Epidermal melanocyte (primary cell): ENCODE measurements at regions not wholly inside any gene's neighbourhood (a gene's known extent, or its start where the extent isn't known, plus 50 kb on each side); places are given as distances from the start of the nearest gene placed in this dataset.

Experiments
- DNase-seq: peaks from one replicate; pipeline ENCODE4 v3.0.0; 2011; ENCODE audit warnings: low spot score; ENCODE audit not compliant: insufficient read length

DNA sequence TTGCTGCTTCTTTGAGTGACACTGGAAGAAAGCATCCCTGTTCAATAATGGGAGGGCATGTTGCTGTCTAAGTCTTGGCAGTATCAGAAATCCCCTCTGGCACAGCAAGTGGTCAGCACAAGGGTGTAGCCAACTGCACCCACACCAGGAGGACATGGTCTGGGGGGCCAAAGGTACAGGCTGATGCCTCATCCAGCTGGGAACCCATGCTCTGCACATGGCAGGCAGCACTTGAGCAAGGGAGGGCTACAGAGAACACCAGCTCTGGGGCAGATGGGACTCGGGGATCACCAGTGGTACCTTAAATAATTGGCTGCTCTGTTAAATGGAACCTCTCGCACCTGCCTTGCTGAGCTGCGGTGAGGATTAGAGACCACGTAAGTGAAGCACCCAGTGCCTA is 265.2 kb downstream of the SYK start:
- no peak for DNase-seq

DNA sequence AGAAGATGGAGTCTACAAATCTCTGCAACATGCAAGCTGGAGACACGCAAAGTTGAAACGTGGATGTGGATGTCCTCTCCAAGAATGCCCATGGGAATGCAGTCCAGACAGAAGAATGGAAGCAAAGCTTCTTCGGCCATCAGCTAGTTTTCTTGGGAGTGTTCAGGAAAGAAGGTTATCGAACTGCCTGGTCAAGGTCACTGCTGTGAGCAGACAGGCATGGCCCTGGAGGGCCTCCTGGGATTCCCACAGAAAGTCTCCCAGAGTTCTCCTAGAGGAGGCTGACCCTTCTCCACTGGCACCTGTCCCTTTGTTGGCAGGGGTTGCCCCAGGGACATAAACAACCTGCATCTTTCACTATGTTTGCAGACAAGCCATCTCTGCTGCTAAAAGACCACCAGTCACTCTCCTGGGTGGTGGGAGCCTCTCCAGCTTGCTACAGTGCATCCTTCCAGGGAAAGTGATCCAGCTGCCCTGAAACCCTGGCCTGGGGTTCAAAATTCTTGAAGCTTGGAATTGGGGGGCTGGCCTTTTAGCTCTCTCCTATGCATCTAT is 265.8 kb downstream of the SYK start:
- DNase-seq = no peak

DNA sequence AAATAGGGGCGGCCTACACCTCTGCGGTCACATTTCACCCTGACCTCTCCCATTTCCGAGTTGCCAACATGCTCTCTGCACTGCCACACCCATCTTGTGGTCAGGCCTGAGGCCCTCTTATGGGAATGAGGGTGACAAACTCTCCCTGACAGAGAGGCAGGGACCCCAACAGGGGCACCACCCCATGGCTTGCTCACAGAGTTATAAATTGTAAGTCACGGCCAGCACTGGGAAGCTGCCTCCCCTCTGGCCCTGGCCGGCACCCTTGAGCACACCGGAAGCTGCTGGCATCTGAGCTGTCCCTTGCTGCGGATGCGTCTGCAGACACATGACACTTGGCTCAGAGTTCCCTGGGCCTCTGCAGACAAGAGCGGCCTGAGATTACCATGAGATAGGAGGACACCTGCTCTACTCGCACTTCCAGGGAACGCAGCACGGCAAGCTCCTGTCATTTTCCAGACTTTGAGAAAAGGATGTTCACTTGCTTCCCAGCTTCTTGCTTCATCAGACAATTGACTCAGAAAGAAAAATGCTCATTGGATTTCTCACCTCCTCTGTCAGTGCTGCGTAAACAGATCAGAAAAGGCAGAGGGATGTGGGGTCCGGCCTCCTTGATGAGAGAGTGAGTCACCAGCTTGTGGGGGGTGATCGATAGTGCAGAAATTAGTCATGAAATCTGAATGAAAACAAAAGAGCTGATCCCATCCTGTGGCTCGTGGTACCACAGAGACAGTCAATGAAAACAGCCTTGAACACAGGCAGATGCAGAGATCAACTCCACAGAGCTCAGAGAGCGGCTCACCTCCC is 269.8 kb downstream of the SYK start:
- no peak for DNase-seq

DNA sequence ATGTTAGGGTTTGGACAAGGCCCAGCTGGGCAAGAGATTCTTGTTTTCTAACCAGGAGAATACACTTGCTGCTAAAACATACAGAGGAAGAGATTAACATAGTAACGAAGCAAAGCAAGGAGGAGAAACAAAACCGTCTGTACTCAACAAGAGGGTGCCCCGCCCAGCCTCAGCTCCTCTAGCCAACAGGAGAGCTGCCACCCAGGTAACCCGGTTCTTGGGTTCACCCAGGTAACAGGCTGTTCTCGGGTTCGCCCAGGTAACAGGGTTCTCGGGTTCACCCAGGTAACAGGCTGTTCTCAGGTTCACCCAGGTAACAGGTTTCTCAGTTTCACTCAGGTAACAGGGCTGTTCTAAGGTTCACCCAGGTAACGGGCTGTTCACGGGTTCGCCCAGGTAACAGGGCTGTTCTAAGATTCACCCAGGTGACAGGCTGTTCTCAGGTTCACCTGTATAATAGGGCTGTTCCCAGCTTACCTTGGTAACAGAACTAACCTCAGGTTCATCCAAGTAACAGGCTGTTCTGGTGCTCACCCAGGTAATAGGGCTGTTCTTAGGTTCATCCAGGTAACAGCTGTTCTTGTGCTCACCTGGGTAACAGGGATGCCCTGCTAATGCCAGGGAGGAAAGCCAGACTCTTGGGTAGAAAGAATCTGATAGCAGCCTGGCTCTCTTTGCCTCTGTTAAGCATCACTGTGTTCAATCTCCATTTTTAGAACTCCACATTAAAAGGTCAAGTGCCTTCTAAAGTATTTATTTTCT is 271.6 kb downstream of the SYK start:
- no peak for DNase-seq

DNA sequence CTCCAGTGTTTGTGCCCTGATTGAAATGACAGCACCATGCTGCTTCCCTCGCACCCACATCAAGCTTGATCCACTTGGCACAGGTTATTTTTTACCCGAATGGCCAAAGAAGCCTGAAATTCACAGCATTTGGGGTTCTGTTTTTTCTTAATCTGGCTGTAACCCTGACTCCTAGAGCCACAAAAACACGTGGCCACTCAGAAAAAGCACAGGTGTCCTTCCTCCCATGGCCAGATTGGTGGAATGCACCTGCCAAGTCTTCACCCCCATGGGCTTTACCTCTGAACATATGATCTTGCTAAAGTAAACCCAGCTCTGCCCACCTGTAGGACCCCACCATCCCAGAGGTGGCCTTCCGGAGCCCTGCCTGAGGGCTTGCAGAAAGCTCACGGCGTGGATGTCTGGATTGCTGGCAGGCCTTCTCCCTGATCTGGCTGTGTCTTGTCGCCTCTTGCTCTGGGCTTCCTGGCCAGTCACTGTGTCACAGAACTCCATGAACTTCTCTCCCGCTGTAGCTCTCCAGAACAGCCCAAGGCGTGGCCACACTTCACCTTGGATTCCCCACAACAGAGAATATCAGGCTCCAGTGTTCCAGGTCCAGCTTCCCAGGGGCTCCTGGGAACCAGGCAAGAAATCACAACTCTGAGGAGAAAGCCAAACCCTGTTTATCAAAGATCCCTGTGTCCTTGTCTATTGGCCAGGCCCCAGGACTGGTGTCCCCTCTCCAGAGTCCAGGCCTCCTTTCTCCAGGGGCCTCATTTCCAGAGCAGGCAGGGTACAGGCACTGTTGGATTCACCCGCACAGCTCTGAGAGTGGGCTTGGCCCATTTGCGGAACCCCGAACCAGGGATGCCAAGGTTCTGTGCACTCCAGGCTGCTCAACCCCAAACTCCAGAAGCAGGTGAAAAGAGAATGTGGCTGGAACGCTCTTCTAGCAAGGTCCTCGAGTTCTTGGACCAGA is 272.5 kb downstream of the SYK start:
- no peak for DNase-seq

DNA sequence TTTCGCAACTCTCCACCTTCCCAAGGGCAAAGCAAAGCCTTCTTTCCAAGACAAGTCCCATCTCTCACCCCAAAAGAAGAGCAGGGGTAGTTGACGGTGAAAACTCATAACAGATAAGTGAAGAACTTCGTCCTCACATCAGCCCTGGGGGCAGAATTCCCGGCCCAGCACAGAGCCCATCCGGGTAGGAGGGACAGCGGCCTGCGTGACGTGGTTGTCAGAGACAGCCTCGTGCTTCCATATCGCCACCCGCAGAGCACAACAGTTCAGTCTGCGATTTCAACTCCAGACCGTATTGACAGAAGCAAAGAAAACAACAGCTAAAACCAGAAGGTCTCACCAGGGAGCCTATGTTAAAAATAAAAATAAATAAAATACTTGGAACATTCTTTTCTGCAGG is 273.2 kb downstream of the SYK start:
- DNase-seq = no peak

DNA sequence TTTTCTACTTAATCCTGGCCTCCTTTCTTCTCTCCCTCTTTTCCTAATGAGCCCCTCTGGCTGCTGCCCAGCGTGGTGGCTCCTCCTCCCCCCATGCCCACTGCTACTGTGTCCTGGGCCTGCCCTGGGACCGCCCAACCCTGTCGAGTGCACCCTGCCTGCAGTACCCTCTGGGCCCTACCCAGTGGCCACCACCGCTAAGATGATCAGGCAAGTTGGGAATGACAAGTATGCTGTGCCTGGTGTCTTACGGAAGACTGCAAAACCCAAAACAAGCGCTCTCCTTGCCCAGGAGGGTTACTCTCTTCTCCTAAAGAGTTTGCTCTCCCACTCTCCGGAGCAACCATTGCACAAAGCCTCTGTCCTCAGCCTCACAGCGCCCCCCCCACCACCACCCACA is 273.7 kb downstream of the SYK start:
- no peak for DNase-seq

DNA sequence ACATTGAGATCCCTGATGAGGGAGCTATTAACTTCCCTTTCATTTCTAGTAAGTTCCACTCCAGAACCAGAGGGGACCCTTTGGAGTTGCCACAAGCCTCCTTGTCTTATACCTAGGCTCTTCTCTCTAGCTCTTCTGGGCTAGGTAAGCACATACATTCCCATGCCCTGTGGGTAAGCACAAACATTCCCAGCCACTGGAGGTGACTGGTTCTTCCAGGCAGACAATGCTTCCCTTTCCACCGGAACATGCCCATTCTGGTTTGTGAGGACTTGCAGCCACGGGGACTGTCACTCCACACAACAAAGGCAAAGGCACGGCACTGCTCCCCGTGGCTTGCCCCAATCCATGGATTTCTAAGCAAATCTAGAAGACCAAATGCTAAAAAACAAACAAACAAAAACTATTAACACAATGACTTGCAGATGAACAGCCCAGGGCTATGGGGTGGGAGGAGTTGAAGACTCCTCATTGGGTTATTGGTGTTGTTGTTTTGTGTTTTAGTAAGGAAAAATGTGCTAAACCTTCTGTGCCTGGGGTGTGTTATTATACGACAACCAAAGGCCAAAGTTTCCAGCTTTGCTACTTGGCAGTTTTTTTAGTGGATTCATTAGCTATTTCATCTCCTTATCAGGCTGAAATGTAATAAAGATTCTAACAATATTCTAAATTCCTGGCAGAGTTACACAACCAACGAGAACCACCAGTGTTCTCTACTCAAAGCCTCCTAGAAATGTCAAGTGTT is 276.2 kb downstream of the SYK start:
- peak; percentile 37 for DNase-seq

DNA sequence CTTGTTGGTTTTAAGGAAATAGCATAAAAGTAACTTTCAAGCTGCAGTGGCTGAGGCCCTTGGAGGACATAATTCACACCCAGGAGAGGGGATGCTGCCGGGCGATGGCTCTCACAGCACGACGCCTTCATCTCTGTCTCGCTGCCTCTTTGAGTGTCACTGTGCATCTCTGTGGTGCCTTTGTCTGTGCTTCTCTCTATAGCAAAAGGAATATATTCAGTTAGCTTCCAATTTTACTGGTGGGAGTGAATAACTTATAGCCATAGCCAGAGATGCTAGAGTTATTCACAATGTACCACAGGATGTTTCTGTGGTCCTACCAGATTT is 276.7 kb downstream of the SYK start:
- DNase-seq = no peak

DNA sequence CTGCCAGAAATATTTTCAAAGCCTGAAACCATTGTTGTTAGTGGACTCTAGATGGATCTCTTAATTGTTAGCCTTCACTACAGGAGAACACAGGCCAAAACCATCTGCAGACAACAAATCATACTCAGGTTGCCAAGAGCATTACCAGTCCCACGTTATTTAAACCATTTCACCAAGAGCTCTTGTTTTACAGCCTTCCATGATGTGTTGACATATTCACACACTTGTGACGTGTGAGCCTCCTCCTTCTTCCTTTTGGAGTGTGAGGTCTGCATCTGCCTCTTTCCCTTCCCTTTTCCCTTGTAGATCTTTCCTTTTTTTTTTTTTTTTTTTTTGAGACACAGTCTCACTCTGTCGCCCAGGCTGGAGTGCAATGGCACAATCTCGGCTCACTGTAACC is 279.0 kb downstream of the AUH start:
- no peak for DNase-seq

DNA sequence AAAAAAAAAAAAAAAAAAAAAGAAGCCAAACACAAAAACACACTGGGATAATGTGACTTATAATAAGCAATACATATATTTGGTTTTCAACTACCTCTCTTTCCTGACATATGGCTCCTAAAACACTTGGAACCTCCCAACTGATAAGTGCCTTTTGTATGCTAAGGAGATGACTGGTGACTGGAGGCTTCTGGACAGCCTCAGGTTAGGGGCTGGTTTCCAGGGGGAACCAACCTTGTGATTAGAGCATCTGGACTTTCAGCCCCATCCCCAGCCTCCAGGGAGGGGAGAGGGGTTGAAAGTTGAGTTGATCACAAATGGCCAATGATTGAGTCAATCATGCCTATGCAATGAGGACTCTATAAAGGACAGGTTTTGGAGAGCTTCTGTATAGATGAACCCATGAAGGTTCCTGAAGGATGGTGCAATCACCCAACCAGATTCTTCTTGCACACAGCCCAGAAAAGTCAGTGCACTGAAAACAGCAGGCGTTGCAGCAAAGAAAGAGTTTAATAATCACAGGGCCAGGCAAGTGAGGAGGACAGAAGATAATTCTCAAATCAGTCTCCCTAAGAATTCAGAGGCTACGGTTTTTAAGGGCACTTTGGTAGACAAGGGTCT is 276.7 kb downstream of the AUH start:
- no peak for DNase-seq

DNA sequence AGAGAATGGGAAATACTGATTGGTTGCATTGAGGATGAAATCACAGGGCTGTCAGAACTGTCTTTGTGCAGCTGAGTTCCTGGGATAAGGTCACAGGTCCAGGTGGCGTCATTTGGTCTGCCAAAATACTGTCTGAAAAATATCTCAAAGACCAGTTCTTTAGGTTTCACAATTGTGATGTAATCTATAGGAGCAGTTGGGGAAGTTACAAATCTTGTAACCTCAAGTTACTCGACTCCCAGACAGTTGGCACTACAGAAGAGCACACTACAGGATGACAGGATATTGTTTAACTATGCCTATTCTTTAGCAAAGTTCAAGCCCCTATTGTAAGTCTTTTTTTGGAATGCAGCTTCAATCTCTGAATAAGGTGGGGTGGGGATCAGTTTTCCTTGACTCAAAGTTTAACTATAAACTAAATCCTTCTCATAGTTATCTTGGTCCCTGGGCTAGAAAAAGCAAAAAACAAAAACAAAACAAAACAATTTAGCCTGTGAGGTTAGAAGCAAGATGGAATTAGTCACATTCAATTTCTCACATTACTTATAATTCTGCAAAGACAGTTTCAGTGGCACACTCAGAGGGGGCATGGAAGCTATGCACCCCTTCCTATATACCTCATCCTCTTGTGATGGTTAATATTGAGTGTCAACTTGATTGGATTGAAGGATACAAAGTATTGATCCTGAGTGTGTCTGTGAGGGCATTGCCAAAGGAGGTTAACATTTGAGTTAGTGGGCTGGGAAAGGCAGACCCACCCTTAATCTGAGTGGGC is 276.0 kb downstream of the AUH start:
- DNase-seq = no peak

DNA sequence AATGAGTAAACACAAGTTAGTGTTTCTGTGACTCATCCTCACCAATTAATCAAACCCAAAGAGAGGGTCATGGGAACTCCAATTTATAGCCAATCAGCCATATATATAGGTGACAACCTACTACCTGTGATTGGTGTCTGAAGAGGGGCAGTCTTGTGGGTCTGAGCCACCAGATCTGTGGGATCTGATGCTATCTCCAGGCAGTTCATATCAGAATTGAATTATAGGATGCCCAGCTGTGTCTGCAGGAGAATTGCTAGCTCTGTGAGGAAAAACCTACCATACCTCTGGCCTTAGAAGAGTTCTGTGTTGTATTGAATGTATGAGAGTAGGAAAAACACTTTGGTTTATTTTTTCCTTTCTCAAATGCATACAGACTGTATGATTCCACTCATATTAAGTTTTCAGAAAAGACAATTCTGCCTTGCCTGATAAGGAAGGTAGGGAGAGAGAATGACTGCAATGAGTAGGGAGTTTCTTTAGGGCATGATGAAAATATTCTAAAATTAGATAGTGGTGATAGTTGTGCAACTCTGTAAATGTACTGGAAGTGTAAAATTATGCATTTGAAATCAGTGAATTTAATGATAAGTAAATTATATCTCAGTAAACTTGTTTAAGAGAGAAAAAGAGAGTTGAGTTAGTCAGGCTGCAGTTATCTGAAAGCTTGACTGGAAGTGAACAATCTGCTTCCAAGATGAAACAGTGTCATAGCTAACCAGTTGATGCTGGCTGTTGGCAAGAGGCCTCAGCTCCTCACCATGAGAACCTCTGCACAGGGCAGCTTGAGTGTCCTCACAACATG is 274.9 kb downstream of the AUH start:
- no peak for DNase-seq

DNA sequence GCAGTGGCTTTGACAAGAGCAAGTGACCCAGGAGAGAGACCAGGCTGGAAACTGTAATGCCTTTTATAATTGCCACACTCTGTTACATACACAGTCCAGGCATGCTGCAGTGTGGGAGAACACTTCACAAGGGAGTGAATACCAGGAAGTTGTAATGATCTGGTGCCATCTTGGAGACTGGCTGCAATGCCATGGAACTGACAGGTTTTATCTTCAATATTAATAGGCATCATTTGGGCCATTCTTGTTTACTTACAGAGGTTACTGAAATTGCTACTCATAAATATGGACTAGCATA is 274.3 kb downstream of the AUH start:
- no peak for DNase-seq

DNA sequence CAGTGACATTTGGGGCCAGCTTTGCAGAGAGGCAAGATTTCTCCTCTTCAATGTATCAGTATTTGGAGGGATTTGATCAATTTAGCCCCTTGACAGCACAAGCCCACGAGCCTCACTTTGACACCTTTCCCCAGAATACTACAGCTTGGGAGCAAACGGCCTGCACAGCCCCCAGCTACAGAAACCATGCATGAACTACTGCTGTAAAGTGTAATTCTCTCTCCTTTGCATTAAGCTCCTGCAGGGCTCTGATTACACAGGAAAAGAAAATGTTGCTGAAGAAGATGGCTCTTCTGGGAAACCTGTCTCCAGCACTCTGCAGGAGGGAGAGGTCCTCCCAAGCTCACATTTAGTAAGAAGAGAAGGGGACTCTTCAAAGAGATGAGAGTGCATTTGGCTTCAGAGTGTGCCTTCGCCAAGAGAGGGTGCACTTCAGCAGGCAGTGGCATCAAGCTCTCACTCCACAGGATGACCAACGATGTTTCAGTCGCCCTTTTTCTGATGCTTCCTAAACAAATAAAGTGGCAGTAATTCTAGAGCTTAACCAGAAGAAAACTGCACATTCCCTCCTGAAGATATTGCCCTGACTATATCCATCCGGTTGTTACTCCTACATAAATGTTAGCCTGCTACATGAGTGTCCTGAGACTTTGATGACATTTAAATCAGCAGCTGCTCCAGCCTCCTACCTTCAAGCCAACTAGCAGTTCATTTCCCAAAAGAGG is 272.2 kb downstream of the AUH start:
- DNase-seq = peak; percentile 33

DNA sequence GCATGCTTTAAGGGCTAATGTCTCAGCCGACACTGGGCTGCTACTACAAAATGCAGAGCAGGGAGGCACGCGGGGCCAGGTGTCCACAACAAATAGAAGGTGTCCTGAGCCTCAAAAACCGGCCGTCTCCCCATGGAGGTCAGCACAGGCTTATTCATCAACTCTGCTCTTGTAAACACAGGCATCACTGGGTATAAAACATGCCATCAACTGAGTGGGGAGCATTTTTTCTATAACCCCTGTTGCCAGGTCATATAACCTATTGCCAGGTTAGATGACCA is 271.6 kb downstream of the AUH start:
- DNase-seq = no peak

DNA sequence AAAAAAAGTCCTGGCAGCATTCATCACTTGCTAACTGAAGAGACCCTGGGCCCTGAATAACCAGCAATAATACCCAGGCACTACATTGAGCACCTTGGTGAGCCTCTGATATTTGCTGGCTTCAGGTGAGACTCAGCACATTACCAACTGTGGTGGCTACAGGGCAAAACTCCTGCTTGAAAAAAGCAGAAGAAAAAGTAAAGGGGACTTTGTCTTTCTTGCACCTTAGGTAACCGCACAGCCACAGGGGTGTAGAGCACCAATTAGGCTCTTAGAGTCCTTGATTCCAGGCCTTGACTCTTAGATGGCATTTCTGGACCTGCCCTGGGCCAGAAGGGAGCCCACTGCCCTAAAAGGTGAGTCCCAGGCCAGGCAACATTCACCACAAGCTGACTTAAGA is 269.5 kb downstream of the AUH start:
- no peak for DNase-seq

DNA sequence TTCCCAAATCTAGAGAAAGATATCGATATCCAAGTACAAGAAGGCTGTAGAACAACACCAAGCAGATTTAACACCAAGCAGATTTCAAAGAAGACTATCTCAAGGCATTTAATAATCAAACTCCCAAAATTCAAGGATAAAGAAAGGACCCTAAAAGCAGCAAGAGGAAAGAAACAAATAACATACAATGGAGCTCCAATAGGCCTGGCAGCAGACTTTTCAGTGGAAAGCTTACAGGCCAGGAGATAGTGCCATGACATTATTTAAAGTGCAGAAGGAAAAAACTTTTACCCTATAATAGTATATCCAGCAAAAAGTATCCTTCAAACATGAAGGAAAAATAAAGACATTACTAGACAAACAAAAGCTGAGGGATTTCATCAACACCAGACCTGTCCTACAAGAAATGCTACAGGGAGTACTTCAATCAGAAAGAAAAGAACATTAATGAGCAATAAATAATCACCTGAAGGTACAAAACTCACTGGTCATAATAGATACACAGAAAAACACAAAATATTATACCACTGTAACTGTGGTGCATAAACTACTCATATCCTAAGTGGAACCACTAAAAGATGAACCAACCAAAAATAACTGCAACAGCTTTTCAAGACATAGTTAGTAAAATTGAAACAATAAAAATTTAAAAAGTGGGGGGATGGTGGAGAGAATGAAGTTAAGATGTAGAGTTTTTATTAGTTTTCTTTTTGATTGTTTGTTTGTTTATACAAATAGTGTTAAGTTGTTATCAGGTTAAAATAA is 267.2 kb downstream of the AUH start:
- DNase-seq = no peak
